HG03103 (cell line): ENCODE measurements at regions not wholly inside any gene's neighbourhood (a gene's known extent, or its start where the extent isn't known, plus 50 kb on each side); places are given as distances from the start of the nearest gene placed in this dataset.
"Not testable (repeated sequence)": the region's sequence is repeated elsewhere in the genome, so short reads cannot be mapped to it uniquely, and the experiment has no call there.

Experiments
- ATAC-seq: cut with Tn5 transposase; IDR thresholded peaks from one replicate; pipeline ENCODE4 v1.9.1; 2021; ENCODE audit warnings: low read depth; ENCODE audit not compliant: unreplicated experiment

DNA sequence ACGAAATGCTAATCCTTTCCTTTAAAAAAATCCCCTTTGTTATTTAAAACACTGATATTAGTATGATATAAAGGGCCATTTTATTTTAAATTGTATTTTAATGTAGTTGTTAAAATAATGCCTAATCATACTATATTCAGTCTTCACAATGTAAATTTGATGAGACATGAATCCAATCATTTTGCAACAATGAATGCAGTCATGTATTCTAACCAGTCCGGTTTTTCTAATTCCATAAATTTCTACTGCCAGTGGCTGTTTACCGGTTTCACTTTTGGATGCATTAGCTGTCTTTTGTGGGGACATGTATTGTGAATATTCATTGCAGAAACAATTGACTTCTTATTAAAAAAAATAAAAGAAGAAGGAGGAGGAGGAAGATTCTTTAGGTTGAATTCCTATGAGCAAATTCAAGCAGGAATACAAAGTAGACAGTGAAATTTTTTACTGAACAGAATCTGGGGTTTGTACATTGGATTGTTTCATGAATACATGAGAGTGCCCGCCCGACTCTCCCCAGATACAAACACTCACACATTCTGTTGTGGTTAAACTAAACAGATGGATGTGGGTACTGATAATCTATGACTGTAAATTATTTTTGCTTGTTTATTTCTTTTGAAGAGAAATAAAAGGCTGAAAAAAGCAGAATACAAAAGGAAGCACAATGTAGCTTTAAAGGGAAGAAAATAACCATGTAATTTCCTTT is 624.8 kb upstream of the PTBP2 start:
- ATAC-seq, result no peak

DNA sequence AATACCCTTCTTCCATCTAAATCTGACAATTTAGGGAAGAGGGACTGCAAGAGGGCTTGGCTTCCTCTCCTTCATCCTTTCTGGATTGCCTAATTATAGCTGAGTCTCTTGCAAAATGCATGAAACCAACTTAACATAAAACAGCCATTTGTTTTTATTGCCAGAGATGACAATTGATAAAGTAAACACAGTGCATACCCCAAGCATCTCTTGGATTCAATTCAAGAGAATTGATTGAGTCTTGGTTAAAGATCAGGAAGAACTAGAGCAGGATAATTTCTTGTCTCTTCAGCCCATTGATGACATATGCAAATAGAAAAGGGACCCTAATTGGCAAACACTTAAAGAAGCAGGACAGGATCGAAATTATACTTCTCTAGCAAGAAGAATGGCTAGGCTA is 617.1 kb upstream of the PTBP2 start:
- ATAC-seq, result no peak

GRCh38 chr1:96104906-96105305 is 616.7 kb upstream of the PTBP2 start:
- ATAC-seq, result no peak

DNA sequence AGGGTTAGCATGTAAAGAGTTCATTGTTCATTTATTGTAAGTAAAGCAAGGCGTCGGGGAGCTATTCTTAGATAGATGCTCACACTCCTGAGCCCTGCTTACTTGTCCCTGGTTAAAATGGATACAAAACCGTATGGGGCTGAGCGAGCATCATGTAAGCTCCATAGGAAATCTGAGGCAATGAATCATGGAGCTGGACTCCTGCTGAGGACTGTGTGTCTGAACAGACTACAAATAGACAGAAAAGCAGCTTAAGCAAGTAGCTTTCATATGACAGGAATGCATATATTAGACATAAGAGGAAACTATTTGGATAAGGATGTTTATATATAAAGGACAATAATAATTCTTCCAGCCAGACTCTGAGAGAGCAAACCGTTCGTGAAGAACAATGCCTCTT is 604.9 kb upstream of the PTBP2 start:
- ATAC-seq, result no peak

GRCh38 chr1:96130432-96130831 is 591.2 kb upstream of the PTBP2 start:
- no peak for ATAC-seq

- ATAC-seq, result no peak
Measured at GRCh38 chr1:96144636-96145035, 576.9 kb upstream of the PTBP2 start.

GRCh38 chr1:96145492-96145891 is 576.1 kb upstream of the PTBP2 start:
- no peak for ATAC-seq

- not testable (repeated sequence) for ATAC-seq
Measured at GRCh38 chr1:96152957-96153356, 568.6 kb upstream of the PTBP2 start.

GRCh38 chr1:96157101-96157500 is 564.5 kb upstream of the PTBP2 start:
- no peak for ATAC-seq

GRCh38 chr1:96159379-96159778 is 562.2 kb upstream of the PTBP2 start:
- ATAC-seq, result no peak

- no peak for ATAC-seq
Measured at GRCh38 chr1:96164053-96164452, 557.5 kb upstream of the PTBP2 start.

DNA sequence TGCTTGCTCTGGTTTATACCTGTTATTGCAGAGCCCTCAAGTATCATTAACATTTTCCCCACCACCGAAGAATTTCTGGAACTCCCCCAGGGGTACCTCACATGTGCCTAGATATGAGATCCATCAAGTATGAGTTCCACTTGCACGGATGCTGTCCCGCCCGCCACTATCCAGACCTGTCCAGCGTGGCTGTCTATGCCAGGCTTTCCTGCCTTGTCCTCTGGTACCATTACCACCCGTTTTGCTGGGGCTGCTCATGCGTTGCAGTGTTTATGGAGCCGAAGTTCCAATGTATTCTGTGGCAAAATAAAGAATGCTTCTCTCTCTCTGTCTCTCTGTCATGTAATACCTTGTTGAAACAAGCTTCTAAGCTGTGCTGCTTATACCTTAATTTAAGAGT is 543.5 kb upstream of the PTBP2 start:
- ATAC-seq, result no peak

- ATAC-seq, result no peak
Measured at GRCh38 chr1:96183485-96183884, 538.1 kb upstream of the PTBP2 start.

- ATAC-seq, result no peak
Measured at GRCh38 chr1:96183928-96184327, 537.7 kb upstream of the PTBP2 start.

DNA sequence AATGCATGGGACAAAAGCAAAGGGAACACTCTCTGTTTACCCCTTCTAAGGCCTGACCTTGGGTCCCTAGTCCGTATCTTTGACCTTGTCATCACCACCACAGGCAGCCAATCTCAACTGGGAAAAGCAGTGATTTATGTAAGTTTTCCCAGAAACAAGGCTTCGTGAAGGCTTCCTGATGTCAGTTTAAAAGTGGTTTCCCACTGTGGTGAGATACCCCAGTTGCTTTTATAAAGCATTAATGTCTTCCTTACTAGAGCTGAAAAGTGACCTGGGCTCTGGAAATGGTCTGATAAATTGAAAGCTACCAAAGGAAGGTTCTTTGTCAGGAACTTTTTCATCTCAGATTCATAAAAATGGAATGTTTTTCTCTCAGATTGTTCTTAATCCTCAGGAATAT is 536.4 kb upstream of the PTBP2 start:
- ATAC-seq, result no peak

DNA sequence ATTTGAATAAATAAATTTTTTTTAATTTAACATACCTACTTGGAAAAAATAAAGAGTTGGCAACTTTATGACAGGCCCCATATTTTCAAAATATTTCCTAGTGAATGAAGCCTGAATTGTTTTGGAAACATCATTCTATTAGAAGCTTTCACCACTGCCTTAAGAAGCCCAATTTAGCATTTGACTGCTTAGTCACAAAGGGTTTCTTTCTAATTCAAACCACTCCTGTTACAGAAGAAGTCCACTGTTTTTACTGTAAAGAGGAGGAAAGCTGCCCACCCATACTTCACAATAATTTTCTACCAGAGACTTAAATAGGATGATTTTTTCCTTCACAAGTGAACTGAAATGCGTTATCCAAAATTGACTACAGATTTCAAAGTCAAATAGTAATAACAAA is 534.6 kb upstream of the PTBP2 start:
- no peak for ATAC-seq

DNA sequence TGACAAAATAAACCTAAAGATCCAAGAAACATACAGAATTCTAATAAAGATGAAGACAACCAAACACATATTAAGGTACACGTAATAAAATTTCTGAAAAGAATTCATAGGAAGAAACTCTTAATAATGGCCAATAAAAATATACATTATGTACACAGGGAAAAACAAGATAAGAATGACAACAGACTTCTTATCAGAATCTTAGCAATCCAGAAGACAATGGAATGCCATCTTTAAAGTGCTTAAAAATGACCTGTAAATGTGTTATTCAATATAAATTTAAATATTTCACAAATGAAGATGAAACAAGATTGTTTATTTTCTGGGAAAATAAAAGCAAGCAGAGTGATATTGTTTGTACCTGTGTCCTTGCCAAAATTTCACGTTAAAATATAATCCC is 530.4 kb upstream of the PTBP2 start:
- no peak for ATAC-seq

DNA sequence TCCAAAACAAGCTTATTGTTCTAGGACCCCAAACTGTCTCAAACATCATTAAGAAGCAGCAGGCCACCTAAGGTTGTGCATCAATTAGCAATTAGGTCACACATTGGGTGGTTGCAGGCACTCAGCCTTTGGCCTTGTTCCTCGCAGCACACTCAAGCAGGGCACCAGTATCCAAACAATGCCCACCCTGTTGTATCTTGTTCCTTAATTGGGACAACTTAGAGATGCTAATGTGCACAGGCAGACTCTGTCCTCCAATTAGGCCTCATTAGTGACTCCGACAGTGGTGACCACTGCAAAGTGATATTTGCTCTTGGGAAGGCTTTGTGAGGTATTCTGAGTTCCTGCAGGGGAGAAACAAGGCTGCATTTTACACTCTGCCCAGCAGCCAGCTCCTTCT is 515.1 kb upstream of the PTBP2 start:
- ATAC-seq, result no peak

GRCh38 chr1:96207936-96208335 is 513.6 kb upstream of the PTBP2 start:
- no peak for ATAC-seq

- no peak for ATAC-seq
Measured at GRCh38 chr1:96208428-96208827, 513.2 kb upstream of the PTBP2 start.

DNA sequence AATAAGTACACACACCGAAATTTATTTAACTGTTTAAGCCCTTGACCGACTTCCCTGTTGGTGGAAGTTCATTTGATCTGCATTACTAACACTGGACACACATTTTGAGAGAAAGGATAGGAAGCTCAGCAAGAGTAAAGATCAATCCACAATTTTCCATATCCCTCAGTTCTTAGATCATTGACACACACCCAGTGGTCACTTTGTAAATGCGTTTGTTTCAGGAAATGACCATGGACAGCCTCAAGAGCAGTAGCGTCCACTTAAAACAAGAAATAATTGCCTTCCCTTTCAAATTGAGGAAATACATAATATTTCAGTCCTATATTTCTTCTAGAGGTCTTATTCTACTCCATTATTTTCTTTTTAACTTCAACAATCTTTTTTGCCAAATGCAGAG is 511.5 kb upstream of the PTBP2 start:
- no peak for ATAC-seq

- no peak for ATAC-seq
Measured at GRCh38 chr1:96211202-96211601, 510.4 kb upstream of the PTBP2 start.

- no peak for ATAC-seq
Measured at GRCh38 chr1:96214982-96215381, 506.6 kb upstream of the PTBP2 start.
